Sigmoid colon (tissue), 4 donors: ENCODE measurements at regions not wholly inside any gene's neighbourhood (a gene's known extent, or its start where the extent isn't known, plus 50 kb on each side); places are given as distances from the start of the nearest gene placed in this dataset.

Experiments
- CTCF ChIP-seq, 4 experiments: fragments of 450-650 bp in 3 of 4; fragments of 200-600 bp in 1 of 4; IDR thresholded peaks; one replicate each; pipeline ENCODE4 v1.5.1; 2016 to 2019; ENCODE audit warnings: antibody characterized with exemption in 4 of 4, mild to moderate bottlenecking in 3 of 4, moderate library complexity in 2 of 4
- EP300 ChIP-seq, 4 donors: sonication (generic); formaldehyde crosslinking; IDR thresholded peaks; one replicate each; pipeline ENCODE4 v1.6.1; 2017; ENCODE audit warnings: antibody characterized with exemption in 4 of 4
- POLR2AphosphoS5 ChIP-seq, 4 donors: sonication (generic); formaldehyde crosslinking; IDR thresholded peaks; one replicate each; pipeline ENCODE4 v1.6.1; 2017; ENCODE audit warnings: antibody characterized with exemption in 4 of 4

DNA sequence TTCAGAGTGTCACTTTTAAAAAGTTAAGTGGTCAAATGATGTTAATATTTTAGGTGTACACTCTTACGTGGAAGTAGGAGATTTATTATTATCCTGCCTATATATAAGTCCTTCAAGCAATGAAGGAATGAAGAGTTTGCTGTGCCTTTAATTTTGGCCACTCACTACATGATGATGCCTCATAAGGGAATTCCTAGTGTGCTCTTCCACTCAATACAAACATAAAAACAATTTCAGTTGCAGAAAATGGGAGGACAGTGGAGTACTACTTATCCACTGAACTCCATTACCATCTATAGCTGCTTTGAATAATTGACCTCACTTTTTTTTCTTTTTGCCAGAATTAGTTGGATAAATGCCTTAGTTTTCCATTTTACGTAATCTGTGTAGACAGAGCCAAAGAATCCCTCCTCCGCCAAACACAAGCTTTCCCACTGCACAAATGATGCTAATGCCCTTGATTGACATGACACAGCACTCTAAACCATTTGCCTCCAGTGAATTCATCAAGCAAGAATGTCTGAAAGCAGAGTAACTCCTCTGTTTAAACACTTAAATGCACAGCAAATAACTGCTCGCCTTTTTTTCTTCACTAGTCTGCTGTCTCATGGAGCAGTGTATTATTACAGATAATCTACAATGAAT is 751.1 kb upstream of the FANCL start:
- TF ChIP-seq CTCF (IDR thresholded peaks at IDR 0.05), result no peak
- TF ChIP-seq POLR2AphosphoS5 (IDR thresholded peaks at IDR 0.05), result no peak
- TF ChIP-seq EP300 (IDR thresholded peaks at IDR 0.05), result no peak
